Esophagus muscularis mucosa (tissue), 4 donors: ENCODE measurements at regions not wholly inside any gene's neighbourhood (a gene's known extent, or its start where the extent isn't known, plus 50 kb on each side); places are given as distances from the start of the nearest gene placed in this dataset.

ENCODE experiments used
- DNase-seq: peaks from one replicate; pipeline ENCODE4 v3.0.0-alpha.2; 2017; ENCODE audit errors: extremely low spot score
- H3K27ac ChIP-seq, 4 donors: fragments of 200-600 bp; sonication (generic); replicated peaks in 1 of 4; 1 replicate in 3 of 4; 2 replicates in 1 of 4; pipeline ENCODE4 v1.5.1; 2016 to 2019; ENCODE audit warnings: mild to moderate bottlenecking in 1 of 4
- H3K27me3 ChIP-seq, 4 donors: fragments of 200-600 bp; sonication (generic); one replicate each; pipeline versions ENCODE4 v1.5.1 to v1.6.0; 2016 to 2019
- H3K36me3 ChIP-seq, 4 donors: fragments of 200-600 bp; sonication (generic); one replicate each; pipeline ENCODE4 v1.5.1; 2016 to 2019
- H3K4me1 ChIP-seq, 4 donors: fragments of 200-600 bp; sonication (generic); one replicate each; pipeline ENCODE4 v1.5.1; 2016 to 2019
- H3K4me3 ChIP-seq, 4 donors: fragments of 200-600 bp; sonication (generic); 1 replicate in 2 of 4; 2 replicates in 2 of 4; pipeline ENCODE4 v1.5.1; 2016 to 2019; ENCODE audit warnings: mild to moderate bottlenecking in 4 of 4, moderate library complexity in 1 of 4
- H3K9me3 ChIP-seq, 4 donors: fragments of 200-600 bp; sonication (generic); 1 replicate in 3 of 4; 2 replicates in 1 of 4; pipeline ENCODE4 v1.5.1; 2016 to 2019
- EP300 ChIP-seq: sonication (generic); formaldehyde crosslinking; IDR thresholded peaks from one replicate; pipeline ENCODE4 v1.6.1; 2017; ENCODE audit warnings: antibody characterized with exemption
- POLR2A ChIP-seq: fragments of 450-650 bp; IDR thresholded peaks from one replicate; pipeline ENCODE4 v1.6.1; 2017; ENCODE audit warnings: antibody characterized with exemption, moderate library complexity, mild to moderate bottlenecking, low read depth
- POLR2AphosphoS5 ChIP-seq, 2 donors: sonication (generic); formaldehyde crosslinking; IDR thresholded peaks; one replicate each; pipeline ENCODE4 v1.6.1; 2017; ENCODE audit warnings: antibody characterized with exemption in 2 of 2
- WGBS: methylation state at CpG from one replicate; pipeline ENCODE4 v1.1.5; 2018; 5-methylcytosine and 5-hydroxymethylcytosine counted together
- intact Hi-C: fragments of 100-400 bp; cut with DNase I; formaldehyde crosslinking; loops from one replicate; pipeline ENCODE4 v1.15.1; 2023
- TF ChIP-seq, protein P1 (sequence below), 3 experiments: fragments of 200-600 bp in 2 of 3; fragments of 450-650 bp in 1 of 3; sonication (generic) in 2 of 3; IDR thresholded peaks; one replicate each; pipeline ENCODE4 v1.5.1; 2017 to 2019; ENCODE audit warnings: antibody characterized with exemption in 3 of 3, mild to moderate bottlenecking in 2 of 3, moderate library complexity in 1 of 3

- Histone ChIP-seq H3K9me3 (no peaks in the 10 kb centered on the region), H3K36me3 (no peaks in the 10 kb centered on the region), H3K27ac (no peak overlapping the region), H3K27me3 (no peaks in the 10 kb centered on the region), H3K4me1 (no peaks in the 10 kb centered on the region), H3K4me3 (no peak overlapping the region)
- TF ChIP-seq POLR2AphosphoS5 (IDR thresholded peaks at IDR 0.05) (no peak), POLR2A (no peak), EP300 (no peak)
- TF ChIP-seq, protein P1, sequence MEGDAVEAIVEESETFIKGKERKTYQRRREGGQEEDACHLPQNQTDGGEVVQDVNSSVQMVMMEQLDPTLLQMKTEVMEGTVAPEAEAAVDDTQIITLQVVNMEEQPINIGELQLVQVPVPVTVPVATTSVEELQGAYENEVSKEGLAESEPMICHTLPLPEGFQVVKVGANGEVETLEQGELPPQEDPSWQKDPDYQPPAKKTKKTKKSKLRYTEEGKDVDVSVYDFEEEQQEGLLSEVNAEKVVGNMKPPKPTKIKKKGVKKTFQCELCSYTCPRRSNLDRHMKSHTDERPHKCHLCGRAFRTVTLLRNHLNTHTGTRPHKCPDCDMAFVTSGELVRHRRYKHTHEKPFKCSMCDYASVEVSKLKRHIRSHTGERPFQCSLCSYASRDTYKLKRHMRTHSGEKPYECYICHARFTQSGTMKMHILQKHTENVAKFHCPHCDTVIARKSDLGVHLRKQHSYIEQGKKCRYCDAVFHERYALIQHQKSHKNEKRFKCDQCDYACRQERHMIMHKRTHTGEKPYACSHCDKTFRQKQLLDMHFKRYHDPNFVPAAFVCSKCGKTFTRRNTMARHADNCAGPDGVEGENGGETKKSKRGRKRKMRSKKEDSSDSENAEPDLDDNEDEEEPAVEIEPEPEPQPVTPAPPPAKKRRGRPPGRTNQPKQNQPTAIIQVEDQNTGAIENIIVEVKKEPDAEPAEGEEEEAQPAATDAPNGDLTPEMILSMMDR (IDR thresholded peaks at IDR 0.05) = no peak
- 85% methylated on average over 2 of the region's 2 CpGs for WGBS
- intact Hi-C loops = no loop called here
- DNase-seq = no peak
These were observed 701.9 kb upstream of the MAP3K7 start for GRCh38 chr6:91288741-91289140.

DNA sequence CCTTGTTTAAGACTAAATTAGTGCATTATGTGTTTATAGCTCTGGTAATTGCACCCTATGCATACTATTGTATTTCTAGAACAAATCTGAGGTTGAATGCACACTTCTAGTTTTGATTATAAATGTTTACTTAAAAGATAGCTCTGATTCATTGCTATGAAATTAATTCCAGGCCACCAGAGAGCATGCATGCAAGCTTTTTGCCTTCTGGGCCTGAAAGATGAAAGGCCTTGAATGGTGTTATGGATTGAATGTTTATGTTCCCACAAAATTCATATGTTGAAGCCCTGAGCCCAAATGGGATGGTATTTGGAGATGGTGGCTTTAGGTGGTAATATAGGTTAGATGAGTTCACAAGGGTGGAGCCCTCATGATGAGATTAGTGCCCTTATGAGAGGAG is 695.0 kb upstream of the MAP3K7 start:
- Histone ChIP-seq H3K27me3 (no peaks in the 10 kb centered on the region), H3K27ac (no peak overlapping the region), H3K4me3 (no peak overlapping the region), H3K4me1 (no peaks in the 10 kb centered on the region), H3K9me3 (peaks cover 0 to 8% (median 2%) of the 10 kb centered on the region in 4 donors), H3K36me3 (no peaks in the 10 kb centered on the region)
- DNase-seq = no peak
- TF ChIP-seq POLR2AphosphoS5 (IDR thresholded peaks at IDR 0.05) (no peak), POLR2A (no peak), EP300 (no peak)
- TF ChIP-seq, protein P1 (IDR thresholded peaks at IDR 0.05) = no peak
- intact Hi-C loops = no loop called here

GRCh38 chr6:91280494-91280830 is 693.6 kb upstream of the MAP3K7 start:
- Histone ChIP-seq H3K27me3 (no peaks in the 10 kb centered on the region), H3K9me3 (peaks cover 0 to 8% (median 2%) of the 10 kb centered on the region in 4 donors), H3K36me3 (no peaks in the 10 kb centered on the region), H3K4me3 (no peak overlapping the region), H3K4me1 (no peaks in the 10 kb centered on the region), H3K27ac (no peak overlapping the region)
- intact Hi-C loops = no loop called here
- DNase-seq = no peak
- TF ChIP-seq POLR2A = no peak
- TF ChIP-seq POLR2AphosphoS5 (IDR thresholded peaks at IDR 0.05) = no peak
- no peak for TF ChIP-seq EP300
- TF ChIP-seq, protein P1 (IDR thresholded peaks at IDR 0.05) = no peak
- WGBS = 76% methylated on average over 3 of the region's 3 CpGs

DNA sequence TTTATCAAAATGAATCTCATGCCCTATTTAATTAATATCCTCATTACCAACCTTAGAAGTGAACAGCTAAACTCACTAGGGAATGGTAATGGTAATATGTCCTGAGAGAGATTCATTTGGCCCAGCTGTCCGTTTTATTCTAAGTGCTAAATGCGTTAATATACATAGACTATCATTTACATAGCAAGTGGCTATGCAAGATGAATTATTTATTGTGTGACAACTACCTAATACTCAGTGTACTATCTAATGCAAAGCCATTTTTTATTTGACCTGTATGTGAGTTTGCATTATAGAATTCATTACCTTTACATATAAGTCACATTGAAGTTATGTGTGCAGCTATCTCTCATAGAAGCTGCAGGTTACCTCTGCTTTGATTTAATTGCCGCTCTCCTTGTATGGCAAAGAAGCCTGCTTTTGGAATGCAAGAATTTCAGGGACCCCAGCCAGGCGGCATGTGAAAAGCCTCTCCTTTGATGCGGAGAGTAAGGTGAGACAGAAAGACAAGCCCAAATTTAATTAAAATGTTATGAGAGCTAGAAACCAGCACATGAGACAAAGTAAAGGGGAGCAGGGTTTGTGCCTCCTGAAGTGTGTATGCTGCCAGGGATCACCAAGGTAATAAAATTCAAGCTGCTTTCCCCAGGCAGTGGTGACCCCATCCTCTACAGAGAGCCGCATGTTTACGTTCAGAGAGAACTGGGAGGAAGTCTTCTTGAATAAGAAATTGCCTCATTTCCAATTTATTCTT is 693.0 kb upstream of the MAP3K7 start:
- no peak for DNase-seq
- Histone ChIP-seq H3K4me1 (no peaks in the 10 kb centered on the region), H3K9me3 (peaks cover 0 to 8% (median 2%) of the 10 kb centered on the region in 4 donors), H3K27me3 (no peaks in the 10 kb centered on the region), H3K36me3 (no peaks in the 10 kb centered on the region), H3K27ac (no peak overlapping the region), H3K4me3 (no peak overlapping the region)
- intact Hi-C loops = no loop called here
- WGBS = 81% methylated on average over 7 of the region's 7 CpGs
- no peak for TF ChIP-seq POLR2A
- TF ChIP-seq EP300 = no peak
- TF ChIP-seq POLR2AphosphoS5 (IDR thresholded peaks at IDR 0.05) = no peak
- TF ChIP-seq, protein P1 (IDR thresholded peaks at IDR 0.05) = no peak

- no peaks in the 10 kb centered on the region for H3K36me3 ChIP-seq
- no peak overlapping the region for H3K4me3 ChIP-seq
- H3K9me3 ChIP-seq = peaks cover 0 to 8% (median 2%) of the 10 kb centered on the region in 4 donors
- no peak for DNase-seq
- no peaks in the 10 kb centered on the region for H3K27me3 ChIP-seq
- H3K27ac ChIP-seq = no peak overlapping the region
- intact Hi-C loops = no loop called here
- whole genome bisulfite sequencing = 94% methylated on average over 2 of the region's 2 CpGs
- TF ChIP-seq EP300 (no peak), POLR2AphosphoS5 (IDR thresholded peaks at IDR 0.05) (no peak), POLR2A (no peak)
- TF ChIP-seq, protein P1 (IDR thresholded peaks at IDR 0.05) = no peak
- no peaks in the 10 kb centered on the region for H3K4me1 ChIP-seq
These were observed 691.5 kb upstream of the MAP3K7 start for GRCh38 chr6:91278416-91278815.
